Upper lobe of left lung (tissue), 4 donors: ENCODE measurements at regions not wholly inside any gene's neighbourhood (a gene's known extent, or its start where the extent isn't known, plus 50 kb on each side); places are given as distances from the start of the nearest gene placed in this dataset.

Experiments used
- POLR2A ChIP-seq, 4 donors: fragments of 450-650 bp; IDR thresholded peaks; one replicate each; pipeline ENCODE4 v1.5.1; 2016 to 2017; ENCODE audit warnings: antibody characterized with exemption in 4 of 4, mild to moderate bottlenecking in 2 of 4
- TF ChIP-seq, protein P1 (sequence below), 6 experiments: fragments of 450-650 bp in 4 of 6; fragments of 200-600 bp in 2 of 6; sonication (generic) in 2 of 6; IDR thresholded peaks; one replicate each; pipeline ENCODE4 v1.5.1; 2016 to 2019; ENCODE audit warnings: antibody characterized with exemption in 6 of 6

DNA sequence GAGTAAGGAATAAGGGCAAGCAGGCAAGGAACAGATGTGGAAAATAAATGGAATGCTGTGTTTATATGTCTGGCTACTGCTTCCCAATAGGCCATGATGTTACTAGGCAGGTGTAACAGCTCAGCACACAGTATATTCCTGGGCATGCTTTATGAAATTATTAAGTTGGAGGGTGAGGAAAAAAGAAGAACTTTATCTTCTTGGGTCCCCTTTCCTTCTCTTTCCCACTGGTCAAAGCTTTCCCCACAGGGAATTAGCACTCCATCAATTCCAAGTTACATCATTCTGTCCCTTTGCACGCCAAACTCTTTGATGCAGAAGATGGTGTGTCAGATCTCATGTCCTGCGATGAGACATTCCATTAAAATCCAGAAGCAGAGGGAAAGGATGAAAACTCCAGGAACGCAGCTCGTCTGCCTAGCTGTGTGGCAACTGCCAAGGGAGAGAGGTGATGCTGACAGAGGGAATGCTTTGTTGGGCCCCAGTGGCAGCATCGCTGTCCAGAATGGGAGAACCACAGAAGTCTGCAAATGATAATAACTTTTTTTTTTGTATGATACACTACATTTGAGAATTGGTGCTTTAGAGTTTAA lies 447.3 kb upstream of the ARRDC3 start:
- TF ChIP-seq, protein P1, sequence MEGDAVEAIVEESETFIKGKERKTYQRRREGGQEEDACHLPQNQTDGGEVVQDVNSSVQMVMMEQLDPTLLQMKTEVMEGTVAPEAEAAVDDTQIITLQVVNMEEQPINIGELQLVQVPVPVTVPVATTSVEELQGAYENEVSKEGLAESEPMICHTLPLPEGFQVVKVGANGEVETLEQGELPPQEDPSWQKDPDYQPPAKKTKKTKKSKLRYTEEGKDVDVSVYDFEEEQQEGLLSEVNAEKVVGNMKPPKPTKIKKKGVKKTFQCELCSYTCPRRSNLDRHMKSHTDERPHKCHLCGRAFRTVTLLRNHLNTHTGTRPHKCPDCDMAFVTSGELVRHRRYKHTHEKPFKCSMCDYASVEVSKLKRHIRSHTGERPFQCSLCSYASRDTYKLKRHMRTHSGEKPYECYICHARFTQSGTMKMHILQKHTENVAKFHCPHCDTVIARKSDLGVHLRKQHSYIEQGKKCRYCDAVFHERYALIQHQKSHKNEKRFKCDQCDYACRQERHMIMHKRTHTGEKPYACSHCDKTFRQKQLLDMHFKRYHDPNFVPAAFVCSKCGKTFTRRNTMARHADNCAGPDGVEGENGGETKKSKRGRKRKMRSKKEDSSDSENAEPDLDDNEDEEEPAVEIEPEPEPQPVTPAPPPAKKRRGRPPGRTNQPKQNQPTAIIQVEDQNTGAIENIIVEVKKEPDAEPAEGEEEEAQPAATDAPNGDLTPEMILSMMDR (IDR thresholded peaks at IDR 0.05): no peak
- no peak for TF ChIP-seq POLR2A (IDR thresholded peaks at IDR 0.05)
